HT-29 (cell line): ENCODE measurements at regions not wholly inside any gene's neighbourhood (a gene's known extent, or its start where the extent isn't known, plus 50 kb on each side); places are given as distances from the start of the nearest gene placed in this dataset.

Experiments
- DNase-seq: peaks from one replicate; pipeline ENCODE4 v3.0.0-alpha.2; 2015; ENCODE audit warnings: low spot score

GRCh38 chr10:128657548-128657947 is 531.3 kb upstream of the MKI67 start:
- no peak for DNase-seq

GRCh38 chr10:128660726-128661125 is 534.5 kb upstream of the MKI67 start:
- DNase-seq: peak; percentile 26

- no peak for DNase-seq
Measured at GRCh38 chr10:128661404-128662197, 535.4 kb upstream of the MKI67 start.

- DNase-seq: no peak
Measured at GRCh38 chr10:128662520-128662919, 536.3 kb upstream of the MKI67 start.

GRCh38 chr10:128664729-128665128 is 538.5 kb upstream of the MKI67 start:
- no peak for DNase-seq

- no peak for DNase-seq
Measured at GRCh38 chr10:128675405-128675804, 549.2 kb upstream of the MKI67 start.

GRCh38 chr10:128680116-128680515 is 553.9 kb upstream of the MKI67 start:
- no peak for DNase-seq

GRCh38 chr10:128684215-128684614 is 558.0 kb upstream of the MKI67 start:
- DNase-seq: no peak

- DNase-seq: no peak
Measured at GRCh38 chr10:128686630-128687278, 560.5 kb upstream of the MKI67 start.

GRCh38 chr10:128687408-128687807 is 561.2 kb upstream of the MKI67 start:
- no peak for DNase-seq

GRCh38 chr10:128687927-128688549 is 561.8 kb upstream of the MKI67 start:
- no peak for DNase-seq

GRCh38 chr10:128689667-128690066 is 563.4 kb upstream of the MKI67 start:
- DNase-seq: no peak

- DNase-seq: no peak
Measured at GRCh38 chr10:128693493-128694131, 567.4 kb upstream of the MKI67 start.

- DNase-seq: no peak
Measured at GRCh38 chr10:128694168-128694850, 568.1 kb upstream of the MKI67 start.

- DNase-seq: no peak
Measured at GRCh38 chr10:128694851-128695725, 568.9 kb upstream of the MKI67 start.

GRCh38 chr10:128695931-128696330 is 569.7 kb upstream of the MKI67 start:
- DNase-seq: no peak

GRCh38 chr10:128697437-128697836 is 571.2 kb upstream of the MKI67 start:
- DNase-seq: no peak

GRCh38 chr10:128701381-128701780 is 575.2 kb upstream of the MKI67 start:
- no peak for DNase-seq

- DNase-seq: no peak
Measured at GRCh38 chr10:128701837-128702236, 575.6 kb upstream of the MKI67 start.

GRCh38 chr10:128704716-128705115 is 578.5 kb upstream of the MKI67 start:
- no peak for DNase-seq

- no peak for DNase-seq
Measured at GRCh38 chr10:128708182-128708581, 582.0 kb upstream of the MKI67 start.
